GM04503 (cell line): ENCODE measurements at regions not wholly inside any gene's neighbourhood (a gene's known extent, or its start where the extent isn't known, plus 50 kb on each side); places are given as distances from the start of the nearest gene placed in this dataset.
"Not testable (repeated sequence)": the region's sequence is repeated elsewhere in the genome, so short reads cannot be mapped to it uniquely, and the experiment has no call there.

Experiments
- DNase-seq: peaks from one replicate; pipeline ENCODE4 v3.0.0-alpha.2; 2012; ENCODE audit warnings: low read depth

- no peak for DNase-seq
Observed at GRCh38 chr10:25713894-25714240, 220.2 kb upstream of the MYO3A start.

- DNase-seq: no peak
Observed at GRCh38 chr10:25724241-25724640, 209.8 kb upstream of the MYO3A start.

- DNase-seq: peak; percentile 7
Observed at GRCh38 chr10:25725917-25726716, 207.9 kb upstream of the MYO3A start.

GRCh38 chr10:25738776-25739175 is 195.3 kb upstream of the MYO3A start:
- no peak for DNase-seq

GRCh38 chr10:25743832-25744231 is 190.2 kb upstream of the MYO3A start:
- no peak for DNase-seq

- no peak for DNase-seq
Observed at GRCh38 chr10:25744574-25744973, 189.5 kb upstream of the MYO3A start.

GRCh38 chr10:25745976-25746375 is 188.1 kb upstream of the MYO3A start:
- no peak for DNase-seq

GRCh38 chr10:25747084-25747483 is 186.9 kb upstream of the MYO3A start:
- no peak for DNase-seq

GRCh38 chr10:25748509-25748908 is 185.5 kb upstream of the MYO3A start:
- no peak for DNase-seq

- DNase-seq: no peak
Observed at GRCh38 chr10:25753776-25754175, 180.3 kb upstream of the MYO3A start.

- DNase-seq: not testable (repeated sequence)
Observed at GRCh38 chr10:25755874-25756273, 178.2 kb upstream of the MYO3A start.

- DNase-seq: no peak
Observed at GRCh38 chr10:25756784-25757183, 177.2 kb upstream of the MYO3A start.

GRCh38 chr10:25758041-25758457 is 176.0 kb upstream of the MYO3A start:
- no peak for DNase-seq

- no peak for DNase-seq
Observed at GRCh38 chr10:25758511-25758910, 175.5 kb upstream of the MYO3A start.

- no peak for DNase-seq
Observed at GRCh38 chr10:25761937-25762336, 172.1 kb upstream of the MYO3A start.

GRCh38 chr10:25766213-25766612 is 167.8 kb upstream of the MYO3A start:
- DNase-seq: no peak

GRCh38 chr10:25766687-25767221 is 167.3 kb upstream of the MYO3A start:
- DNase-seq: no peak

GRCh38 chr10:25768167-25768566 is 165.9 kb upstream of the MYO3A start:
- DNase-seq: no peak

- DNase-seq: no peak
Observed at GRCh38 chr10:25778646-25779045, 155.4 kb upstream of the MYO3A start.

- no peak for DNase-seq
Observed at GRCh38 chr10:25786161-25786560, 147.9 kb upstream of the MYO3A start.

GRCh38 chr10:25786899-25787298 is 147.1 kb upstream of the MYO3A start:
- DNase-seq: no peak

- no peak for DNase-seq
Observed at GRCh38 chr10:25797888-25798429, 136.1 kb upstream of the MYO3A start.

GRCh38 chr10:25804505-25804904 is 129.5 kb upstream of the MYO3A start:
- DNase-seq: no peak

- no peak for DNase-seq
Observed at GRCh38 chr10:25805986-25806385, 128.0 kb upstream of the MYO3A start.
